A549 (cell line): ENCODE measurements at regions not wholly inside any gene's neighbourhood (a gene's known extent, or its start where the extent isn't known, plus 50 kb on each side); places are given as distances from the start of the nearest gene placed in this dataset.

Experiments
- CEBPB ChIP-seq, 2 experiments: fragments of >200 bp in 1 of 2; sonication (Bioruptor Twin) in 1 of 2; formaldehyde crosslinking in 1 of 2; IDR thresholded peaks; 2 replicates each; pipeline ENCODE4 v1.6.1; 2012 to 2016
- EHMT2 ChIP-seq: fragments of 200-600 bp; sonication (generic); IDR thresholded peaks from 2 replicates; pipeline ENCODE4 v1.6.1; 2016; ENCODE audit warnings: antibody characterized with exemption, low read depth, mild to moderate bottlenecking, moderate library complexity
- FOSL2 ChIP-seq, 2 experiments: fragments of 450-650 bp in 1 of 2; fragments of >200 bp in 1 of 2; sonication (Bioruptor Twin) in 1 of 2; formaldehyde crosslinking; IDR thresholded peaks; 2 replicates each; pipeline versions ENCODE4 v1.5.0 to v1.6.1; 2016 to 2020; ENCODE audit warnings: mild to moderate bottlenecking in 1 of 2, moderate library complexity in 1 of 2
- HDAC2 ChIP-seq: fragments of 200-600 bp; sonication (generic); IDR thresholded peaks from 2 replicates; pipeline ENCODE4 v1.6.1; 2016
- JUNB ChIP-seq: fragments of >200 bp; sonication (Bioruptor Twin); formaldehyde crosslinking; IDR thresholded peaks from 2 replicates; pipeline ENCODE4 v1.6.1; 2016
- NR3C1 ChIP-seq: fragments of >200 bp; sonication (Bioruptor Twin); formaldehyde crosslinking; IDR thresholded peaks from 3 replicates; pipeline ENCODE4 v1.6.1; 2017
- RAD21 ChIP-seq, 2 experiments: fragments of >200 bp in 1 of 2; sonication (Bioruptor Twin) in 1 of 2; formaldehyde crosslinking in 1 of 2; IDR thresholded peaks in 1 of 2; conservative IDR thresholded peaks in 1 of 2; 2 replicates in 1 of 2; 3 replicates in 1 of 2; pipeline ENCODE4 v1.6.1; 2012 to 2018; ENCODE audit warnings: inconsistent platforms in 1 of 2
- RARB ChIP-seq: fragments of 250-450 bp; sonication (Bioruptor Pico); IDR thresholded peaks from 2 replicates; pipeline ENCODE4 v1.8.0; 2021; ENCODE audit warnings: mild to moderate bottlenecking, moderate library complexity
- RFX5 ChIP-seq: fragments of 450-650 bp; IDR thresholded peaks from 2 replicates; pipeline ENCODE4 v1.7.1; 2014; ENCODE audit warnings: antibody characterized with exemption, mild to moderate bottlenecking, moderate library complexity
- RNF2 ChIP-seq: fragments of 200-600 bp; sonication (generic); IDR thresholded peaks from 2 replicates; pipeline ENCODE4 v1.6.1; 2016; ENCODE audit warnings: low read depth, mild to moderate bottlenecking, antibody characterized with exemption, moderate library complexity, borderline replicate concordance
- ZFP36 ChIP-seq: fragments of 450-650 bp; IDR thresholded peaks from 2 replicates; pipeline ENCODE4 v1.6.1; 2014; ENCODE audit warnings: borderline replicate concordance; ENCODE audit not compliant: partially characterized antibody
- TF ChIP-seq, protein P1 (sequence below): fragments of >200 bp; sonication (Bioruptor Twin); formaldehyde crosslinking; IDR thresholded peaks from 3 replicates; pipeline ENCODE4 v1.5.1; 2016
- TF ChIP-seq, protein P2 (sequence below): IDR thresholded peaks from 2 replicates; pipeline ENCODE4 v1.6.1; 2012

DNA sequence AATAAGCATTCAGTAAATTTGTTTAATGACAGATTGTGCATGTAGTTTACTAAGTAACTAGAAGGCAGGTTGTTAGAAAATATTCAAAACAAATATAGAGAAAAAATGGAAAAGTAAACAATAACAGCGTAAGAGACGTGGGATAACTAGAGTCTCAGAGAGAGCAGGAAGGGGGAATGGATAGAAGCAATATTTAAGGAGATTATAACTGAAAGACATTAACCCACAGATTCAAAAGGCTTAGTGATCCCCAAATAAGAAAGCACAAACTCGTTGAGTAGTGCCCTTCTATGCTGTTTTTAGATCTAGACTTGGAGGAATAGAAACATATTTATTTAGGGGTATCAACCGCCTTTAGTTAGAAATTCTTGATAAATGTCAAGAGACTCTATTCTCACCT lies 169.7 kb upstream of the RGS6 start:
- TF ChIP-seq, protein P1, sequence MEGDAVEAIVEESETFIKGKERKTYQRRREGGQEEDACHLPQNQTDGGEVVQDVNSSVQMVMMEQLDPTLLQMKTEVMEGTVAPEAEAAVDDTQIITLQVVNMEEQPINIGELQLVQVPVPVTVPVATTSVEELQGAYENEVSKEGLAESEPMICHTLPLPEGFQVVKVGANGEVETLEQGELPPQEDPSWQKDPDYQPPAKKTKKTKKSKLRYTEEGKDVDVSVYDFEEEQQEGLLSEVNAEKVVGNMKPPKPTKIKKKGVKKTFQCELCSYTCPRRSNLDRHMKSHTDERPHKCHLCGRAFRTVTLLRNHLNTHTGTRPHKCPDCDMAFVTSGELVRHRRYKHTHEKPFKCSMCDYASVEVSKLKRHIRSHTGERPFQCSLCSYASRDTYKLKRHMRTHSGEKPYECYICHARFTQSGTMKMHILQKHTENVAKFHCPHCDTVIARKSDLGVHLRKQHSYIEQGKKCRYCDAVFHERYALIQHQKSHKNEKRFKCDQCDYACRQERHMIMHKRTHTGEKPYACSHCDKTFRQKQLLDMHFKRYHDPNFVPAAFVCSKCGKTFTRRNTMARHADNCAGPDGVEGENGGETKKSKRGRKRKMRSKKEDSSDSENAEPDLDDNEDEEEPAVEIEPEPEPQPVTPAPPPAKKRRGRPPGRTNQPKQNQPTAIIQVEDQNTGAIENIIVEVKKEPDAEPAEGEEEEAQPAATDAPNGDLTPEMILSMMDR: no peak
- TF ChIP-seq RNF2: no peak
- no peak for TF ChIP-seq RFX5
- TF ChIP-seq RAD21 (conservative IDR thresholded peaks at IDR 0.05 in 1 of 2, IDR thresholded peaks at IDR 0.05 in 1 of 2): no peak
- no peak for TF ChIP-seq FOSL2 (IDR thresholded peaks at IDR 0.05)
- TF ChIP-seq FOSL2 (CRISPR knock-in tag; IDR thresholded peaks at IDR 0.05): no peak
- no peak for TF ChIP-seq ZFP36
- no peak for TF ChIP-seq RARB
- TF ChIP-seq JUNB: no peak
- no peak for TF ChIP-seq HDAC2
- TF ChIP-seq, protein P2, sequence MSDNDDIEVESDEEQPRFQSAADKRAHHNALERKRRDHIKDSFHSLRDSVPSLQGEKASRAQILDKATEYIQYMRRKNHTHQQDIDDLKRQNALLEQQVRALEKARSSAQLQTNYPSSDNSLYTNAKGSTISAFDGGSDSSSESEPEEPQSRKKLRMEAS: no peak
- no peak for TF ChIP-seq EHMT2
- TF ChIP-seq NR3C1: no peak
- TF ChIP-seq CEBPB (IDR thresholded peaks at IDR 0.05): no peak
